NCI-H2196 (cell line): ENCODE measurements at regions not wholly inside any gene's neighbourhood (a gene's known extent, or its start where the extent isn't known, plus 50 kb on each side); places are given as distances from the start of the nearest gene placed in this dataset.
"Not testable (repeated sequence)": the region's sequence is repeated elsewhere in the genome, so short reads cannot be mapped to it uniquely, and the experiment has no call there.

ENCODE experiments used
- DNase-seq: peaks from one replicate; lab custom pipeline; 2025; ENCODE audit not compliant: unreplicated experiment; lab: John Stamatoyannopoulos, UW

DNA sequence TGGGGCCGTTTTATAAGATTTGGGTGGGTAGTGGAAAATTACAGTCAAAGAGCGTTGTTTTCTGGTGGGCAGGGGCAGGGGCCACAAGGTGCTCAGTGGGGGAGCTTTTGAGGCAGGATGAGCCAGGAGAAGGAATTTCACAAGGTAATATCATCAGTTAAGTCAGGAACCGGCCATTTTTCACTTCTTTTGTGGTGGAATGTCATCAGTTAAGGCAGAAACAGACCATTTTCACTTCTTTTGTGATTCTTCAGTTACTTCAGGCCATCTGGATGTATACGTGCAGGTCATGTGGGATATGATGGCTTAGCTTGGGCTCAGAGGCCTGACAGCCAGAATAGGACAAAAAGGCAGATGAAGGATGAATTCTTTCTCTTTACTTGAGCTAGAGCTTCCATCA, 477.3 kb upstream of the NUDT12 start:
- not testable (repeated sequence) for DNase-seq

DNA sequence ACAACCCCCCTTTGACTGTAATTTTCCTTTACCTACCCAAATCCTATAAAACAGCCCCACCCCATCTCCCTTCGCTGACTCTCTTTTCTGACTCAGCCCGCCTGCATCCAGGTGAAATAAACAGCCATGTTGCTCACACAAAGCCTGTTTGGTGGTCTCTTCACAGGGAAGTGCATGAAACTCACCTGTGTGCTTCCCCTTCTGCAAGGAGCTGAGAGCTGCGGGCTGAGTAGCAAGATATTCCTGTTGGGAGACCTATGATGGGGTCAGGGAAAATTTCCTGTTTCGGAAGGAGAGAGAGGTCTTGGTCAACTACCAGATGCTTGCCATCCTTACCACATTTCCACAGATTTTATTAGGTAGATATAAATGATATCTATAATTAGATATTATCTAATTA, 474.5 kb upstream of the NUDT12 start:
- not testable (repeated sequence) for DNase-seq

DNA sequence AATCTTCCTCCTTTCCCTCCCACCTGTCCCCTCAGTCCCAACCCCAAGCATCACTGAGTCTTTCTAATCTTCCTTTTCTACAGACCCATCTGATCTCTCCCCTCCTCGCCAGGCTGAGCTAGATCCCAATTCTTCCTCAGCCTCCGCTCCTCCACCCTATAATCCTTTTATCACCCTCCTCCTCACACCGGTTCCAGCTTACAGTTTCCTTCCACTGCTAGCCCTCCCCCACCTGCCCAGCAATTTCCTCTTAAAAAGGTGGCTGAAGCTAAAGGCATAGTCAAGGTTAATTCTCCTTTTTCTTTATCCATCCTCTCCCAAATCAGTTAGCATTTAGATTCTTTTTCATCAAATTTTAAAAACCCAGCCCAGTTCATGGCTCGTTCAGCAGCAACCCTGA, 470.6 kb upstream of the NUDT12 start:
- not testable (repeated sequence) for DNase-seq

DNA sequence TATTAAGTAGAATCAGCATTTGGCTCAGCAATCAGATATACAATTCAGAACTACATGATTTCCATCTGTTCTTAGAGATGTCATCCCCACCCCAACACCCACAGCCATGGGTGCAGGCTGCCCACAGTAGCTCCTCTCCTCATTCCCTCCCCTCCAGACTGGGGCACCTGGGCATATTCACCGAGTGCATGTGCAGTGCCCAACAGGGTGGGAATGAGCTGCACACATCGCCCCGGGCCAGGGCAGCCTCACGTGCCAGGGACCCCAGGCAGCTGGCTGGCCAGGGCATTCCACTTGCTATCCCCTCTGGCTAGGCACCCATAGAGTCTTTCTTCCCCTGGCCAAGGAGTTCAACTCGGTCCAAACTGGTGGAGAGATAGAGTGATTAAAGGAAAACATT, 461.9 kb upstream of the NUDT12 start:
- DNase-seq = no peak

DNA sequence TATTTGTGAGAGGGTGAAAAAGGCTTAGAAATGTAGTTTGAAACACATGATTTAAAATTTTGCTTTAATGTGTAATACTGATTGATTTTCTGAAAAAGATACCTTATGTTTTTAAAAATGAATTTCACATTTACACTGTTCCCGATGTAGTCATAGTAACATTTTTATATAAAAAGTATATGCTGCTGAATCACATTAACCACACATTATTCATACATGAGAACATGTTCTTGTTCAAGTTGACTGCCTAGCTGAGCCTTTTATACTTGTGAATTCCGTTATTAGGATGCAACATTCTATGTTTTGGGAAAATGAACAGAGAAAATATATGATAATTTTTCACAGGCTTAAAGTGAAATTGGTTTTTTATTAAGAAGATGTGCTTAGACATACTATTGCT, 461.1 kb upstream of the NUDT12 start:
- DNase-seq = no peak

DNA sequence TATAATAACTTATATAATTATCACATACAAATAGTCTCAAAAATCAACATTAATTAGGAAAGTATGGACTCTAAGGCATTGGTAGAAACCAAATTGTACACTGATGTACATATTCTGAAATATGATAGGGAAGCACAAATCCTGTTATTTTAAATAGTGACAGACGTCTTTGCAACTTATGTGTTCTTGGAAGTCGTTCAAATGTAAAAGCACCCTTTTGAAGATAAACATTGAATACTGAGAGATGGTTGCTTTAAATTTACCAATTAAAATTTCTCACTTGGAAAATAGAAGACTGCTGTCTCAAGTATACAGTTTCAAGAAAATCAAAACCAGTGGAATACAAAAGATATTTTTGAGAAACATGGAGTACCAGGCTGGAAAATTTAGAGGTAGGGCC, 457.4 kb upstream of the NUDT12 start:
- no peak for DNase-seq

DNA sequence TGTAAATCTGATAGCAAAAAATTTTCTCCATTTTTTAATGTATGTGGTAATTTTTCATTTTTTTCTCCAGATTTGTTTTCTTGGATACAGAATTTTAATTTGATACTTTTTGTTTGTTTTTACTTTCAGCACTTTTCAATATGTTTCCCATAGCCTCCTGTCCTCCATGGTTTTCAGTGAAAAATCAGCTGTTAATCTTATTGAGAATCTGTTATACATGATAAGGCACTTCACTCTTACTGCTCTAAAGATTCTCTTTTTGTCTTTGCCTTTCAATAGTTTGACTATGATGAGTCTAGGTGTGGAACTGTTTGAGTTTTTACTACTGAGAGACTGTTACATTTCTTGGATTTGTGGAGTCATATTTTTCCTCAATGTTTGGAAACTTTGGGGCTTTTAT, 455.7 kb upstream of the NUDT12 start:
- no peak for DNase-seq

DNA sequence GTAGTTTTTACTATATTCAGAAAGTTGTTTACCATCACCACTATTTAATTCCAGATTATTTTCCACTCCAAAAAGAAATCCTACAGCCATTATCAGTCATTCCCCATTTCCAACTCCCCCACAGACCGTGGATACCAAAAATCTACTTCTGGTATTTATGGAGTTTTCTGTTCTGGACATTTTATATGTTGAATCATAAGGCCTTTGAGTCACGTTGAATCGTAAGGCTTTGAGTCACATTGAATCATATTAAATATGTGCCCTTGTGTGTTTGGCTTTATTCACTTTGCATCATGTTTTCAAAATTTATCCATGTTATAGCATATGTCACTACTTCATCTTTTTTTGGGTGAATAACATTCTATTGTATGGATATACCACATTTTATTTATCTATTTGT, 454.1 kb upstream of the NUDT12 start:
- no peak for DNase-seq

DNA sequence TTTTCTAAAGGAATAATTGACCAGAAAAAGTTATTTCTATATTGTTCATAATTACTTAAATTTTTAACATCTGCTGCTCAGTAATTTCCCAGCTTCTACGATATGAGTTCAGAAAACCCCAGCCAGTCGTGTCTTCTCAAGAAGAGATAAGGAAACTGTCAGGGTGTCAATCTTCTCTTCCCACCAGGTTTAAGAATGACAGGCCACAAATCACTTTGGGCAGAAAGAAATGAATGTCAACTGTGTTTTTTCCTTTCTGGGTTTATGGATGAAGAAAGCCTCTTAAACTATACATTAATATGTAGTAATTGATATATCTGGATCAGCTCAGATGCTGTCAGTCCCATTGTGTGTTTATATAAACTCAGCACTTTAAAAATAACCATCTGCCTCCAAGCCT, 453.2 kb upstream of the NUDT12 start:
- DNase-seq = no peak

DNA sequence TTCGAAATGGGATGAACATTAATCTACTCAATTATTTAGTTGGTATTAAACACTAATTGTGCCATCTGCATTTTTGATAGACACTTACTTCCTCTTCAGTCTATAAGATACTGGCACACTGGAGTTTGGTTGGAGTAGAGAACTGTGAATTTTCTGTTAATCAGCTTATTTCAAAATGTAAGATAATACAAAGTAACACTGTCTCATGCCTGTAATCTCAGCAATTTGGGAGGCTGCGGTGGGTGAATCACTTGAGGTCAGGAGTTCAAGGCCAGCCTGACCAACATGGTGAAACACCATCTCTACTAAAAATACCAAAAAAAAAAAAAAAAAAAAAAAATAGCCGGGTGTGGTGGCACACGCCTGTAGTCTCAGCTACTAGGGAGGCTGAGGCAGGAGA, 440.2 kb upstream of the NUDT12 start:
- not testable (repeated sequence) for DNase-seq

DNA sequence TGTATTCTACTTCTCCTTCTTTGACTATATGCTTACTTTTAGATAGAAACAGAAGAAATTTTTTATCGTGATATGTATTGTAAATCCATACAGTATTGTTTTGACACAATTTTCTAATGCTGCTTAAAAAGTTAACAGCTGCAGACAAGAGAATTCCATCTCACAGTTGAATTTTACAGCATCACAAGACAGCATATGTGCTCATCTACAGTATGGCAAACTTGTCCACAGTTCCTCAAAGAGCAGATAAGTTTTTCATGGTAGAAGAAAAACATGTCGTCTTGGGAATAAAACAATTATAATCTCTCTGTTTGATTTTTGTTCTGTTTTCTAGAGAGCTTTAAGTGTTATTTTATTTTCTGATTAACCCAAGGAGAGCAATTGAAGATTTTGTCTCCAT, 438.5 kb upstream of the NUDT12 start:
- no peak for DNase-seq

DNA sequence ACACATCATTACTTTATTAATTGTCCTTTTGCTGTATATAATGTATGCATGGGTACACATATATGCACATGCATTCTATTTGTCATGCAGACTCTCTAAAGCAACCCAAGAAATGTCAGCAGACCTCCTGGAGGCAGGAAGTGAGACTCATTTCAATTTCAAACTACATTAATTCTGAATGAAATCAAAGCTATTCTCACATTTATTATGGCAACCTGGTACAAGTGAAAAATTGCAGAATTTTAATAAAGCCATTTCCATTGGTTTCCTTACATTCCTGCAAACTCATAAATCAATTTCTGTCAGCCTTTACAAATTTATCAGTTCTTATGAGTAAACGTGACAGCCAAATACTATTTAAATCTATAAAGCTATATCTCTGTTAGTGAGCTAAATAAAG, 430.4 kb upstream of the NUDT12 start:
- no peak for DNase-seq

DNA sequence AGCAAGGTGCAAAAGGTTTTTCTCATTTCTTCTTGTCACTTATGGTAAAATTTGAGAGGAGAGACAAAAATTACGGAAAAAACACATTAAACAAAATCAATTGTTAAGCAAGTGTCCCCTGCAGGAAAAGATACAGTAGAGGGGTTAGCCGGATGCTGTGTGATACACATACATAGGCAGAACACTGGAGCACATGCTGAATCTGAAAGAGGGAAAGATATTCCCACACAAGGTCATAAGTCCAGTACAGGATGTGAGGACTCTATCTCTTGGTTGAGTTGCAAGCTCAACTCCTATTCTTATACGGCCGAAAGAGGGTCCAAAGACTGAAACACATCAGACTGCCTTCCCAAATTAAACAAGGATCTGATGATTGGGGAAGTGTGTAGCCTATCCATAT, 427.5 kb upstream of the NUDT12 start:
- DNase-seq = no peak

DNA sequence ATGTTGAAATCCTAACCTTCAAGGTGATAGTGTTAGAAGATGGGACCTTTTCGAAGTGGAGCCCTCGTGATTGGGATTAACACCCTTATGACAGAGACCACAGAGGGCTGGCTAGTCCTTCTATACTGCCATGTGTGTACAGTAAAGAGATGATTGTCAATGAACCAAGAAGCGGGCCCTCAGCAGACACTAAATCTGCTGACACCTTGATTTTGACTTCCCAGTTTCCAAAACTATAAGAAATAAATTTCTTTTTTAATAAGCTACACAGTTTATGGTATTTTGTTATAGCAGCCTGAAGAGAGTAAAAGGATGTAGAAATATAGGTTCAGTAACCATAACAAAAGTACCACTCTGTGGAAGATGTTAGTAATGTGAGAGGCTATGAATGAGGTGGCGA, 419.0 kb upstream of the NUDT12 start:
- no peak for DNase-seq

DNA sequence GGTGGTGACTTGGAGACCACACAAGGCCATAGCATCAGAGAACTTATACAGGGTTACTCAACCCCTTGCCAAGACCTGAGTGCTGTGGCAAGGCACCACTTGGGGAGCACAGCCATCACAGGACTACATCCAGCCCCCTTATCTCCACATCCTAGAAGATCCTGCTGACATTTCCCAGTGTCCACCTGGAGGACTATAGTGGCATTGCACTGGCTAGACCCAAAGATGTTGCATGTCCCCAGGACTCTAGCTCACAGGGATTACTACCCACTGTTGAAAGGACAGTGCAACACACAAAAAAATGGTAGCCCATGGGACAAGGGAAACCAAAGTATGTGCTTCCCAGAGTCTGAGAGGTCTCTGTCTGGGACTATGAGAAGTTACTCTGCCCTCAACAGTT, 411.1 kb upstream of the NUDT12 start:
- DNase-seq = no peak

DNA sequence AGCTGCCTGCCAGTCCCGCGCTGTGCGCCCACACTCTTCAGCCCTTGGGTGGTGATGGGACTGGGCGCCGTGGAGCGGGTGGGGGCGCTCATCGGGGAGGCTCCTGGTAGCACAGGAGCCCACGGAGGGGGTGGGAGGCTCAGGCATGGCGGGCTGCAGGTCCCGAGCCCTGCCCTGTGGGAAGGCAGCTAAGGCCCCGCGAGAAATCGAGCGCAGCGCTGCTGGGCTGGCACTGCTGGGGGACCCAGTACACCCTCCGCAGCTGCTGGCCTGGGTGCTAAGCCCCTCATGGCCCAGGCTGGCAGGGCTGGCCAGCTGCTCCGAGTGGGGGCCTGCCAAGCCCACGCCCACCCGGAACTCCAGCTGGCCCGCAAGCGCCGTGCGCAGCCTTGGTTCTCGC, 403.7 kb upstream of the NUDT12 start:
- DNase-seq = not testable (repeated sequence)

DNA sequence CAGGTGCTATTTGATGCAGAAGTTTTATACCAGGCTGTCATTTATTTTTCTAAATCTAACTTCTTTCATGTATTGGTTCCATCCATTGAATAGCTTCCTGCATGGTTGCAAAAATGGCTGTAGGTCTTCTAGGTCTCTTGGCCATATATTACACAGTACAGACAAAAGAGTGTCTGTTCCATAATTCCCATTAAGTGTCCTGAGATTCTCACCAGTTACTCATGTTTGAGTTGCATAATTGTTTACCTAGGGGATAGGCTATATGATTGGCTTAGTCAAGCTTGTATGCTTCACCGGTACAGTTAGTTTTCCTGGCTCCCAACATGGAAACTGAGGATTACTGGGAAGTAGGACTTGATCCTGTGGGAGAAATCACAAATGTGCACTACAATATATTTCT, 399.4 kb upstream of the NUDT12 start:
- DNase-seq = no peak

DNA sequence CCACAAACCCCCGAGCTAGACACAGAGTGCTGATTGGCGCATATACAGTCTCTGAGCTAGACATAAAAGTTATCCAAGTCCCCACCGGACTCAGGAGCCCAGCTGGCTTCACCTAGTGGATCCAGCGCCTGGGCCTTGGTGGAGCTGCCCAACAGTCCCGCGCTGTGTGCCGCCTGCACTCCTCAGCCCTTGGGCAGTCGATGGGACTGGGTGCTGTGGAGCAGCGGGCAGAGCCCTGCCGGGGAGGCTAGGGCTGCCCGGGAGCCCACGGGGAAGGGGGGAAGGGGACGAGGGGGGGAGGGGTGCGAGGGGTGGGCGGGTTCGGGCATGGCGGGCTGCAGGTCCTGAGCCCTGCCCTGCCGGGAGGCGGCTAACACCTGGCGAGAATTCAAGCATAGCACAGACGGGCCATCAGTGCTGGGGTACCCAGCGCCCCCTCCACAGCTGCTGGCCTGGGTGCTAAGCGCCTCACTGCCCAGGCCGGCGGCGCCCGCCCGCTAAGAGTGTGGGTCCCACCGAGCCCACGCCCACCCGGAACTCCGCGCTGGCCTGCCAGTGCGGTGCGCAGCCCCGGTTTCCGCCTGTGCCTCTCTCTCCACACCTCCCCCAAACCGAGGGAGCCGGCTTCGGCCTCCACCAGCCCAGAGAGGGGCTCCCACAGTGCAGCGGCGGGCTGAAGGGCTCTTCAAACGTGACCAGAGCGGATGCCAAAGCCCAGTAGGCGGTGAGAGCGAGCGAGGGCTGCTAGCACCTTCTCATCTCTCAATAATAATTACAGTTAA, 391.2 kb upstream of the NUDT12 start:
- no peak for DNase-seq

DNA sequence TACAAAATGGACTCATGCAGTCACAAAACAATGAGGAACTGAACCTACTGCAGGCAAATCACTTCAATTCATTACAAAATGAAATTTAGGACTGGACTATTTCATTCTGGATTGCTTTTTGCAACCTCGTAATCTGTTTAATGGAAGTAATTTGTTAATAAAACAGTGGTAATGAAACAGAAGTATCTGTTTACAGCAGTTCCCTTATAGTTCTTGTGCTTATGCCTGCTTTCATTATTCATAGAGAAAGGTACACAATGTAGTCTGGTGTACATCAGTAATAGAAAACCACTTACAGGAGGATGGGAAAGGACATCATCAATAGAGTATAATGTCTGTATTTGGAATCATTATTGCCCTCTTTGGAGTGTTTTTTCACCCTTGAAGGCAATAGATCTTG, 389.2 kb upstream of the NUDT12 start:
- DNase-seq = no peak

DNA sequence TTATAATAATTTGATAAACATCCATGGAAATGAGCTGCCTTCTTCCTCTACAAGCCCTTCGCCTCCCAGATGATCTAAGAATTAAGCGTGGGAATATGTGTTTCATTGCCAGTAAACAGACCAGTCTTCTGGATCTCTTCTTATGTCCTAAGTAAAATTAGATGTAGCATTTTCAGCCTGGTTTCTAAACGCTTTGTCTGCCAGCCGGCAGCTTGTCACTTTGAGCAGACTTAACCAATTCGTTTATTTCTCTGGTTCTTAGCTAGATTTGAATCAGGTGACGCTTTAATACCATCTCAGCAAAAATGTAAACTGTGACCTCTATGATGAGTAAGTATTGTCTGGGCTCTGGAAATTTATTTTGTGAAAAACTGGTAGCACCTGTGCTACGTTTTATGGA, 380.6 kb upstream of the NUDT12 start:
- no peak for DNase-seq

DNA sequence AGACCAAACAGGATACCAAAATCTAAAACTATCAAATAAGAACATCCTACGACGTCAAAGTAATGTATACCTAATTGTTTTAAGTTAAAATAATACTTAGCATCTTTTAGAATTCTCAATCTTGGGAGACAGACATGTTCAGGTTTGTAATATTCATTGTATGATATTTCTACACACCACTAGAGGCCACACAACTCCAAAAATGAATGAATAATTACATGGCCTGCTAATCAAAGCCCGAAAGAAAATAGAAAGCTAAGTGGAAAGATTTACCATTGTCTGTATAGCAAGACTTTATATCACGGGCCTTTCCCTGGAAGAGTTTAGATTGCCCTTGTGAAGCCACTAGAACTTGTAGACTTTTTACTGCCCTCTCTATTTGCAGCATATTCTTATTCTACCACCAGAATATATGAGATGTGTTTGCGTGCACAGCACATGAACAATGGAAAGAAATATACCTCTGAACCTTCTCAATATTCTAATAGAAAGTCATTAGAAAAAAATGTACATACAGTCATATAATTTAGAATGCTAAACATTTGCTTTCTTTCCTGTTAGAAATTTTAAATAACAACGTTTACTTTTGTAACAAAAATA, 380.1 kb upstream of the NUDT12 start:
- DNase-seq = no peak

DNA sequence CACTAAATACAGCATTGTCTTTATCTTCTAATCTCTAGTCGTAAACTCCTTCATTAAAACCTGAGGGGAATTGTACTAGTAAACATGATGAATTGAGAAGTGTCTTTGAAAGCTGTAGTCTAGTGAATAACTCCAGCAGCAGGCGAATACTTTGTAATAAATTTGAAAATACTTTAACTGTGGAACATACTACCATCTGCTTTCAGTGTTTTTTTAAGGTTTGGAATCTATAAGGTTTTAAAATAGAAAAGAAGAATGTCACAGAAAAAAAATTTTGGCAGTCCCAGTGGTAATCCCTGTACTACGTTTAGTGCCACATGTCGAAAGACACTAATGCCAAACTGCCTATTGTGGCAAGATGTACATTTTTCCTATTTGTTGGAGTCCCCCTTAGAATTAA, 379.0 kb upstream of the NUDT12 start:
- no peak for DNase-seq

DNA sequence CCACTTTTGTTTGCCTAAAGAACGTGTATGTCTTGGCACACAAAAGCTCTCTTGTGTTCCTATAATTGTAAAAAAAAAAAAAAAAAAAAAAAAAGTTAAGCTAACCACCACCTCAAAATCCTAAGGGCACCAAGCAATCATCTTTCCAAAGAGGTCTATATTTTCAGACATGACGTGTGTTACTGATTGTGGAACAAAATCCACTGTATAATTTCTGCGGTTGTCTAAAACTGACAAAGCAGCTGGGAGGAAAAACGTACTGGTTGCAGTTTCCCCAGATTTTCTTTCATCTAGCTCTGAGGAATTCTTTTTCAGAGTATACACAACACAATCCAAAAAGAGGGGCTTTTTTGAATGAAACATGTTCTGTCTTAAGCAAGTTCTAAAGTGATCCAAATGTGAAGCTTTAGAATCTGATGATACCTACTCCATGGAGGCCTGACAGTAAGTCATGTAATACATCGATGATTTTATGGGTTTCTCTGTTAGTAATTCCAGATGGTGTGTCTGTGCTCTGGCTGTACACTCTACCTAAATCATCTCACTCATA, 375.6 kb upstream of the NUDT12 start:
- DNase-seq = no peak
